ENCODE measurements at regions not wholly inside any gene's neighbourhood (a gene's known extent, or its start where the extent isn't known, plus 50 kb on each side); places are given as distances from the start of the nearest gene placed in this dataset.

DNA sequence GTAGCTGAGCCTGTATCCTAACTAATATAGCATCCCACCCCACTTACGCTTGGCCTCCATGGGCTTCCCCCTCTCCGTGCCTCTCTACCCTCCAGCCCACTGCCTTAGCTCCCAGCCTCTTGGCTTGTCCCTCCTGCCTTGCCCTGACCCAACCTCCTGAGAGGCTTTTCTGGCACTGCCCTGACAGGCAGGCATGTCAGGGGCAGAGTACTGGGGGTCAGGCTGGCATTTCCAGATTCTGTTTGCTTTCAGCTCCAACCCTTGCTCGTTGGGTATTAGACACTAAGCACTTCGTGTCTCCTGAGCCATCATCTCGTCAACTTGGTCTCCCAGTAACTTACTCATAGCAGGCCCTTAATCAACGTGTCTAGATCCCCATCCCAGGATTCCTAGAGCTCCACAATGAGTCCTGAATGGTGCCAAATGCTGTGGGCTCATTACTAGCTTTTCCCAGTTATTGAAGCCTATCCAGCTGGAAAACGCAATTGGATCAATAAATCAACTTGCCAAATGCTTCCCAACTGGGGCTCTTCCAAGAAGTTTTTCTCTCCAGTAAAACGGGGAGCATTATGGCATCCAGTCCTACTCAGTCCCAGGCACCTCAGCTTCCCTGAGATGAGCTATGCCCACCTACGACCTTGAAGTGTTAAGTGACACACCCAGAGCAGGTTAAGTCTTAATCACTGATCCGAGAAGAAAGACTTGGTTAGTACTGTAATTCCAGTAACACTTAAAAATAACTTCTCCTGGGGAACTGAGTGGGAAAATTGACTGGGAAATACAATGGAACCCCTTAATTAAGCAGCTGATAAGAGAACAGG is 78.5 kb upstream of the DLG1 start:
- no peak for TF ChIP-seq POLR2A (IDR thresholded peaks at IDR 0.05; ENCODE audit: low read depth)
- TF ChIP-seq, protein P1, sequence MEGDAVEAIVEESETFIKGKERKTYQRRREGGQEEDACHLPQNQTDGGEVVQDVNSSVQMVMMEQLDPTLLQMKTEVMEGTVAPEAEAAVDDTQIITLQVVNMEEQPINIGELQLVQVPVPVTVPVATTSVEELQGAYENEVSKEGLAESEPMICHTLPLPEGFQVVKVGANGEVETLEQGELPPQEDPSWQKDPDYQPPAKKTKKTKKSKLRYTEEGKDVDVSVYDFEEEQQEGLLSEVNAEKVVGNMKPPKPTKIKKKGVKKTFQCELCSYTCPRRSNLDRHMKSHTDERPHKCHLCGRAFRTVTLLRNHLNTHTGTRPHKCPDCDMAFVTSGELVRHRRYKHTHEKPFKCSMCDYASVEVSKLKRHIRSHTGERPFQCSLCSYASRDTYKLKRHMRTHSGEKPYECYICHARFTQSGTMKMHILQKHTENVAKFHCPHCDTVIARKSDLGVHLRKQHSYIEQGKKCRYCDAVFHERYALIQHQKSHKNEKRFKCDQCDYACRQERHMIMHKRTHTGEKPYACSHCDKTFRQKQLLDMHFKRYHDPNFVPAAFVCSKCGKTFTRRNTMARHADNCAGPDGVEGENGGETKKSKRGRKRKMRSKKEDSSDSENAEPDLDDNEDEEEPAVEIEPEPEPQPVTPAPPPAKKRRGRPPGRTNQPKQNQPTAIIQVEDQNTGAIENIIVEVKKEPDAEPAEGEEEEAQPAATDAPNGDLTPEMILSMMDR (IDR thresholded peaks at IDR 0.05) = no peak
